PFSK-1 (cell line): ENCODE measurements at regions not wholly inside any gene's neighbourhood (a gene's known extent, or its start where the extent isn't known, plus 50 kb on each side); places are given as distances from the start of the nearest gene placed in this dataset.

Experiments used
- FOXP2 ChIP-seq: optimal IDR thresholded peaks from 2 replicates; pipeline ENCODE3; 2011; ENCODE audit warnings: borderline replicate concordance, control low read depth, inconsistent platforms; ENCODE audit not compliant: insufficient read depth; ENCODE audit errors: extremely low read length, extremely low read depth
- POLR2AphosphoS5 ChIP-seq: IDR thresholded peaks from 2 replicates; pipeline ENCODE4 v1.6.1; 2012; ENCODE audit warnings: low read depth, mild to moderate bottlenecking, control low read depth, low read length, moderate library complexity
- SIN3A ChIP-seq: IDR thresholded peaks from 2 replicates; pipeline ENCODE4 v1.6.1; 2012; ENCODE audit warnings: mild to moderate bottlenecking, low read length, moderate library complexity, borderline replicate concordance; ENCODE audit not compliant: insufficient read depth
- TAF1 ChIP-seq: IDR thresholded peaks from 2 replicates; pipeline ENCODE4 v1.6.1; 2012; ENCODE audit warnings: low read length, control low read depth, borderline replicate concordance; ENCODE audit not compliant: insufficient read depth
- TF ChIP-seq, protein P1 (sequence below), 2 experiments: IDR thresholded peaks; 2 replicates each; pipeline versions ENCODE4 v1.6.1 to v1.8.0; 2011 to 2012; ENCODE audit warnings: low read depth in 2 of 2, low read length in 2 of 2, control low read depth in 1 of 2, inconsistent platforms in 1 of 2, mild to moderate bottlenecking in 1 of 2, moderate library complexity in 1 of 2; ENCODE audit not compliant: insufficient read depth in 1 of 2

- TF ChIP-seq TAF1: no peak
- no peak for TF ChIP-seq SIN3A
- no peak for TF ChIP-seq FOXP2
- TF ChIP-seq, protein P1, sequence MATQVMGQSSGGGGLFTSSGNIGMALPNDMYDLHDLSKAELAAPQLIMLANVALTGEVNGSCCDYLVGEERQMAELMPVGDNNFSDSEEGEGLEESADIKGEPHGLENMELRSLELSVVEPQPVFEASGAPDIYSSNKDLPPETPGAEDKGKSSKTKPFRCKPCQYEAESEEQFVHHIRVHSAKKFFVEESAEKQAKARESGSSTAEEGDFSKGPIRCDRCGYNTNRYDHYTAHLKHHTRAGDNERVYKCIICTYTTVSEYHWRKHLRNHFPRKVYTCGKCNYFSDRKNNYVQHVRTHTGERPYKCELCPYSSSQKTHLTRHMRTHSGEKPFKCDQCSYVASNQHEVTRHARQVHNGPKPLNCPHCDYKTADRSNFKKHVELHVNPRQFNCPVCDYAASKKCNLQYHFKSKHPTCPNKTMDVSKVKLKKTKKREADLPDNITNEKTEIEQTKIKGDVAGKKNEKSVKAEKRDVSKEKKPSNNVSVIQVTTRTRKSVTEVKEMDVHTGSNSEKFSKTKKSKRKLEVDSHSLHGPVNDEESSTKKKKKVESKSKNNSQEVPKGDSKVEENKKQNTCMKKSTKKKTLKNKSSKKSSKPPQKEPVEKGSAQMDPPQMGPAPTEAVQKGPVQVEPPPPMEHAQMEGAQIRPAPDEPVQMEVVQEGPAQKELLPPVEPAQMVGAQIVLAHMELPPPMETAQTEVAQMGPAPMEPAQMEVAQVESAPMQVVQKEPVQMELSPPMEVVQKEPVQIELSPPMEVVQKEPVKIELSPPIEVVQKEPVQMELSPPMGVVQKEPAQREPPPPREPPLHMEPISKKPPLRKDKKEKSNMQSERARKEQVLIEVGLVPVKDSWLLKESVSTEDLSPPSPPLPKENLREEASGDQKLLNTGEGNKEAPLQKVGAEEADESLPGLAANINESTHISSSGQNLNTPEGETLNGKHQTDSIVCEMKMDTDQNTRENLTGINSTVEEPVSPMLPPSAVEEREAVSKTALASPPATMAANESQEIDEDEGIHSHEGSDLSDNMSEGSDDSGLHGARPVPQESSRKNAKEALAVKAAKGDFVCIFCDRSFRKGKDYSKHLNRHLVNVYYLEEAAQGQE (IDR thresholded peaks at IDR 0.05; ENCODE audit: insufficient read depth in 1 of 2, low read depth in 2 of 2, low read length in 2 of 2): no peak
These were observed 116.2 kb upstream of the RASGRP1 start for GRCh38 chr15:38680775-38681174.

- no peak for TF ChIP-seq FOXP2
- no peak for TF ChIP-seq POLR2AphosphoS5
- TF ChIP-seq TAF1: no peak
- TF ChIP-seq SIN3A: no peak
- TF ChIP-seq, protein P1 (IDR thresholded peaks at IDR 0.05; ENCODE audit: insufficient read depth in 1 of 2, low read depth in 2 of 2, low read length in 2 of 2): no peak
These were observed 117.7 kb upstream of the RASGRP1 start for GRCh38 chr15:38682363-38682762.

- TF ChIP-seq TAF1: no peak
- no peak for TF ChIP-seq POLR2AphosphoS5
These were observed 118.2 kb upstream of the RASGRP1 start for GRCh38 chr15:38682861-38683260.

- TF ChIP-seq FOXP2 (no peak), POLR2AphosphoS5 (no peak), SIN3A (no peak), TAF1 (no peak)
- TF ChIP-seq, protein P1 (IDR thresholded peaks at IDR 0.05; ENCODE audit: insufficient read depth in 1 of 2, low read depth in 2 of 2, low read length in 2 of 2): no peak
These were observed 119.0 kb upstream of the RASGRP1 start for GRCh38 chr15:38683382-38684242.

DNA sequence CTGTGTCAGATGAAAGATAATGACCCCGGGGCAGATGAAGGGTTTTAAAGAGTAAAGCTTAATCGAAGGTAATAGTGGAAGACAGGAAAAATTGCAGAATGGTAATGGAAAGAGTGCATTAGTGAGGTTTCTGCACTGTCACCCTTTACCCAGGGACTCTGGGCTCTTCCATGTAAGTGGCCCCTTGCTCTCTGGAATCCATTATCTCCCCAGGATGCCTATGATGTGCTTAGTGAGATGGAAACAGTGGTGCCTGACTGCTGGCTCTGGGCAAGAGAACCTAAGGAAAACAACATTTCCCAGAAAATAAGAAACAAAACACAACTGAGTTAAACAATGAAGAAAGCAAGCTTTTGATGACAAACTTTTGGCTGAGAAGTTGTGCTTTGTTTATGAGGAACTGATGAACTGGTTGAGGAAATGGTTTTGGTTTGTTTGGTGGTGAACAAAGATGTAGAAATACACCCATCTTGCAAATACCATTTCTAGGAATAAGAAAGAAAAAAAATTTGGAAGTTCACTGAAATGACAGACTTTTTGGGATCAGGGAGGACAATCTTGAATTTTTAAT lies 119.9 kb upstream of the RASGRP1 start:
- TF ChIP-seq SIN3A (no peak), FOXP2 (no peak), POLR2AphosphoS5 (no peak), TAF1 (no peak)
- TF ChIP-seq, protein P1 (IDR thresholded peaks at IDR 0.05; ENCODE audit: insufficient read depth in 1 of 2, low read depth in 2 of 2, low read length in 2 of 2): no peak
